GM12864 (cell line): ENCODE measurements at regions not wholly inside any gene's neighbourhood (a gene's known extent, or its start where the extent isn't known, plus 50 kb on each side); places are given as distances from the start of the nearest gene placed in this dataset.

ENCODE experiments used
- DNase-seq: peaks from one replicate; pipeline ENCODE4 v3.0.0-alpha.2; 2011; ENCODE audit warnings: low read depth
- H3K4me3 ChIP-seq: 2 replicates; pipeline ENCODE4 v1.5.1; 2011; ENCODE audit warnings: mild to moderate bottlenecking, low read depth, low read length, control low read depth
- CTCF ChIP-seq: IDR thresholded peaks from 2 replicates; pipeline ENCODE4 v1.5.1; 2011; ENCODE audit warnings: low read depth, mild to moderate bottlenecking, moderate library complexity, low read length, control low read depth, inconsistent platforms; ENCODE audit errors: missing control alignments

GRCh38 chr3:182486463-182486862, 306.8 kb upstream of the ATP11B start:
- no peak for DNase-seq
- TF ChIP-seq CTCF = no peak
- H3K4me3 ChIP-seq = no peak overlapping the region

GRCh38 chr3:182487143-182487542, 306.2 kb upstream of the ATP11B start:
- TF ChIP-seq CTCF = no peak
- DNase-seq = no peak
- H3K4me3 ChIP-seq = no peak overlapping the region

- no peak for TF ChIP-seq CTCF
These were observed 305.7 kb upstream of the ATP11B start for GRCh38 chr3:182487611-182488010.

GRCh38 chr3:182490596-182491491, 302.5 kb upstream of the ATP11B start:
- TF ChIP-seq CTCF = peak; percentile 25
- no peak overlapping the region for H3K4me3 ChIP-seq
- no peak for DNase-seq

More at GRCh38 chr3:182487611-182488010, 305.7 kb upstream of the ATP11B start:
- no peak for DNase-seq
- no peak overlapping the region for H3K4me3 ChIP-seq

GRCh38 chr3:182491577-182491976, 301.7 kb upstream of the ATP11B start:
- no peak for DNase-seq
- no peak overlapping the region for H3K4me3 ChIP-seq
- TF ChIP-seq CTCF = no peak

GRCh38 chr3:182492536-182492935, 300.8 kb upstream of the ATP11B start:
- H3K4me3 ChIP-seq = no peak overlapping the region
- no peak for DNase-seq
- no peak for TF ChIP-seq CTCF

- no peak for TF ChIP-seq CTCF
- DNase-seq = no peak
- no peak overlapping the region for H3K4me3 ChIP-seq
These were observed 293.0 kb upstream of the ATP11B start for GRCh38 chr3:182500289-182500688.
